NCI-H345 treated with DMSO at 0.1 percent for 48 hours (cell line): ENCODE measurements at regions not wholly inside any gene's neighbourhood (a gene's known extent, or its start where the extent isn't known, plus 50 kb on each side); places are given as distances from the start of the nearest gene placed in this dataset.
"Not testable (repeated sequence)": the region's sequence is repeated elsewhere in the genome, so short reads cannot be mapped to it uniquely, and the experiment has no call there.

Experiments used
- DNase-seq: peaks from one replicate; lab custom pipeline; 2025; ENCODE audit not compliant: unreplicated experiment; lab: John Stamatoyannopoulos, UW

- DNase-seq, result no peak
Measured at GRCh38 chr13:61950828-61951227, 535.2 kb upstream of the PCDH20 start.

- DNase-seq, result no peak
Measured at GRCh38 chr13:61944329-61944929, 528.8 kb upstream of the PCDH20 start.

GRCh38 chr13:61935710-61936109 lies 520.1 kb upstream of the PCDH20 start:
- DNase-seq, result no peak

GRCh38 chr13:61927648-61928047 lies 512.0 kb upstream of the PCDH20 start:
- no peak for DNase-seq

GRCh38 chr13:61918841-61919240 lies 503.2 kb upstream of the PCDH20 start:
- DNase-seq, result no peak

GRCh38 chr13:61916483-61916882 lies 500.8 kb upstream of the PCDH20 start:
- no peak for DNase-seq

- no peak for DNase-seq
Measured at GRCh38 chr13:61913183-61913582, 497.5 kb upstream of the PCDH20 start.

- DNase-seq, result no peak
Measured at GRCh38 chr13:61908906-61909615, 493.4 kb upstream of the PCDH20 start.

DNA sequence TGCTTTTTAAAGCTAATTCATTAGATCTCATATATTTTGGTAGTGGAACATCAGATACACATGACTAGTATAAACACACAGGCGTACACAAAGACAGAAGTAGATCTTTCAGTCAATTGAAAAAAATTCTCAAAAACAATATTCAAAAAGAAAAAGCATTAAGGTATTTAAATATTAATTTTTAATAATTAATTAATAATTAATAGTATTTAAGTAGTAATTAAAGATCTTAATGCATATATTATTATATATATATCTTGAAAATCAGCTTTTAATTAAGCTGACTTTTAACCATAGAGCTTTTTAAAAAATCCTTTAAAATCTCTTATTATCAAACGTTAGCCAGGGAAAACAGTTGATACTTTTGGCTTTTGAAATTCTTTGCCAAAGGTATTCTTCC lies 489.4 kb upstream of the PCDH20 start:
- DNase-seq, result no peak

- DNase-seq, result no peak
Measured at GRCh38 chr13:61901946-61902541, 486.4 kb upstream of the PCDH20 start.

DNA sequence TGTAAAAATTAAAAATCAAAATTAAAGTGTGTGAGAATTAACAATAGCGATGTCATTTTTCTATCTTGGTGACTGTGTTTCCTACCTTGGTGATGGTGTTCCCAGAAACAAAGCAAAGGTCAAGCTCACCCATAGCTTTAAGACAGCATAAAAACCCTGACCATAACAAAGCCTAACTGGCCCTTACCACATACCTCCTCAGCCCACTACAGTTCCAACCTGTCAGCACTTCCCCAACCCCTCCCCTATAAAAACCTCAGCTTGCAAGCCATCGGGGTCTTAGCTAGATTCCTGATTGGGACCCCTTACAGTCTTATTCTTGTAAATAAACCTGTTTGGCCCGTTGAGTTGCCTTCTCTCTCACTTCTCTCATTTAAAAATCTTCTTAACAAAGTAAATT lies 484.4 kb upstream of the PCDH20 start:
- DNase-seq, result no peak

GRCh38 chr13:61898207-61898606 lies 482.6 kb upstream of the PCDH20 start:
- DNase-seq, result no peak

- DNase-seq, result no peak
Measured at GRCh38 chr13:61891401-61891800, 475.8 kb upstream of the PCDH20 start.

DNA sequence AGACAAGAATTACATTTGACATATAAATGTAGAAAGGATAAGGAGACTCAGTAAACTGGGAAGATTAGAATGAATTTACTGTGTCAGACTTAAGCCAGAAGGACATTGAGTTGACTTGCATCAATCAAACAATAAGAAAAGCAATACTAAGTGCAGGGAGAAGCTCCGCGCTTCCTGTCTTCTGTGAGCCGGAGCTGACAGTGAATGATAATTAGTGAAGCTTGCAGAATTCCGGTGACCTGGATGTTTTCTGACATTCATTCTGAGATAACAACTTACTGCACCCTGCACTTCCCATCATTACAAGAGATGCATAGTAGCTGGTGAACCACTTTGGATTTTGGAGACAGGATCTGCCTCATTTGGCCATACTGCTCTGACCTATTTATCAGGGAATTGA lies 469.2 kb upstream of the PCDH20 start:
- DNase-seq, result no peak

GRCh38 chr13:61880578-61881283 lies 465.1 kb upstream of the PCDH20 start:
- DNase-seq, result no peak

- DNase-seq, result not testable (repeated sequence)
Measured at GRCh38 chr13:61878565-61878964, 462.9 kb upstream of the PCDH20 start.

DNA sequence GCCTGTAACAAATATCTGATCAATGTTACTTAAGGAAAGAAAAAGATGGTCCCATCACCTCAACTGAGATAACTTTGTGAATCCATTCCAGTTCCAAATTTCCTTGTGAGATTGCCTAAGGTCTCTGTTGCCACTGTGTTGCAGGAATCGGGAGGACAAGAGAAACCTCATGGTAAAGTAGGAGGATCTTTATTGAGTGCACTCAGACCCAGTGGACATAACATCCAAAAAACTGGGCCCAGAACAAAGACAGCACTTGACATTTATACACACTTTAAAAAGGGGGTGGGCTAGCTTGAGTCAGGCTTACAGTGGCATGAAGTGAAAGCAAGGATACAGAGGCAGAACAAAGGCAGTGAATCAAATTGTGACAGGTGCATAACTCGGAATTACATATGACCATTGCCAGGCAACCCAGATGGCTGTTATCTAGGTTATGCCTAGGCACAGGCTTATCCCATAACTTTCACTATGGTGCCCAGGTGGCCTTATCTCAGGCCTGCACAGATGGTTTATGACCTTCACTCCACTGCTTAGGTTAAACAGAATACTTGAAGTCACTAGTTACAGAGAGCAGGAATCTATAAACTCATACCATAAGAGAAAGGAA lies 459.4 kb upstream of the PCDH20 start:
- no peak for DNase-seq

- no peak for DNase-seq
Measured at GRCh38 chr13:61873717-61874116, 458.1 kb upstream of the PCDH20 start.

DNA sequence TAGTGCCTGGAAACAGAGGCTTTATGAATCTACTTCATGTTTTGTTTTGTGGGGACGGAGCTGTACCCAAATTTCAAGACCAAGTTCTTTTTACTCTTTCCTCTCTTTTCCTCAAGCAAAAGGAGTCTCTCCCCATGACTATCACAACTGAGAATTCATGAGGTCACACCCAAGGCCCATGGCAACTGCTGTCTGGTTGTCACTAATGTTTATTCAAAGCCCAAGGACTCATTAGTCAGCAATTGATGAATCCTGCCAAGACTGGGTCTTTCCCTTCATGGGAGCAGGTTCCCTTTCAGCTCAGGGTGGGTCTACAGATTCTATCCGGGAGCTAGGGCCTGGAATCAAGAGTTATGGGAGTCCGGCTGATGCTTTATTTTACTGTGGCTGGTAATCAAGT lies 441.5 kb upstream of the PCDH20 start:
- DNase-seq, result no peak

DNA sequence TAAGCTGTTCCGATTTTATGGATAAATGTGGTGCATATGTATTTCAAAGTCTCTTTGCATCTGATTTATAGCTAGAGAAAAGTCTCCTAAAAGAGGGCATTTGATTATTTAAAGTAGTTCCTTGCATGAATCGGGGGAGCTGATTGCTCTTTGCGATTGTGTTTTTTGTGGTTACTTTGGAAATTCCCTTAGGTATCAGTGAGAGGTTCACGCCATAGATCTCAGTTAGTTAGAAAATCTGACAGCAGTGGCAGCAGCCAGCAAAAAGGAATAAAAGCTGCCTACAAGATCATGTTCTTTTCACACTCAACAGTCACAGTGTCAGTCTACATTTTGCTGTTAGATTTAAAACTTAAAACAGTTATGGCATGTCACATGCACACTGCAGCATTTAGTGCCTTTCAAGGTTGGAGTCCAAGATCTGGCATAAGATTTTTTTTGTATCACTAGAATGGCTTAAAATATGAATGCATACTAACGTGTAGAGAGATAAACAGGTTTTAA lies 436.5 kb upstream of the PCDH20 start:
- no peak for DNase-seq

- DNase-seq, result no peak
Measured at GRCh38 chr13:61850794-61851193, 435.1 kb upstream of the PCDH20 start.
